Calu3 (cell line): ENCODE measurements at regions not wholly inside any gene's neighbourhood (a gene's known extent, or its start where the extent isn't known, plus 50 kb on each side); places are given as distances from the start of the nearest gene placed in this dataset.
"Not testable (repeated sequence)": the region's sequence is repeated elsewhere in the genome, so short reads cannot be mapped to it uniquely, and the experiment has no call there.

Source experiments
- BruUV-seq: library from RNA; stranded (reverse); fragments of 400-500 nt; replicated peaks from 2 replicates; lab custom pipeline; 2021; lab: Mats Ljungman, UMichigan
- CTCF ChIA-PET: fragments of 300-600 bp; sonication (Branson Sonifier 250); formaldehyde crosslinking; loops from one replicate; lab custom pipeline; 2022; ENCODE audit warnings: antibody characterized with exemption; lab: Charles Lee
- DNase-seq: peaks from one replicate; pipeline ENCODE4 v3.0.0; 2022
- H3K27ac Mint-ChIP-seq: one replicate; pipeline ENCODE4 v1.8.0; 2022; ENCODE audit warnings: mixed read lengths; ENCODE audit not compliant: unreplicated experiment
- H3K27me3 Mint-ChIP-seq: one replicate; pipeline ENCODE4 v1.8.0; 2022; ENCODE audit warnings: mixed read lengths; ENCODE audit not compliant: unreplicated experiment
- H3K36me3 Mint-ChIP-seq: one replicate; pipeline ENCODE4 v1.8.0; 2022; ENCODE audit warnings: mild to moderate bottlenecking, moderate library complexity, mixed read lengths; ENCODE audit not compliant: insufficient read depth, unreplicated experiment
- H3K4me1 Mint-ChIP-seq: one replicate; pipeline ENCODE4 v1.8.0; 2022; ENCODE audit warnings: mild to moderate bottlenecking, low read depth, mixed read lengths; ENCODE audit not compliant: unreplicated experiment
- H3K4me3 Mint-ChIP-seq: one replicate; pipeline ENCODE4 v1.8.0; 2022; ENCODE audit warnings: mild to moderate bottlenecking, low read depth, moderate library complexity, mixed read lengths; ENCODE audit not compliant: unreplicated experiment
- H3K9me3 Mint-ChIP-seq: one replicate; pipeline ENCODE4 v1.8.0; 2022; ENCODE audit warnings: low read depth, mixed read lengths; ENCODE audit not compliant: unreplicated experiment
- CTCF ChIP-seq: fragments of 200-600 bp; IDR thresholded peaks from one replicate; pipeline ENCODE4 v1.8.0; 2022; ENCODE audit warnings: antibody characterized with exemption; ENCODE audit not compliant: unreplicated experiment
- intact Hi-C: fragments of 100-400 bp; cut with micrococcal nuclease; formaldehyde crosslinking; loops from one replicate; pipeline ENCODE4 v1.10.0; 2022; ENCODE audit not compliant: unreplicated experiment

- Mint-ChIP-seq H3K36me3 (no peaks in the 10 kb centered on the region), H3K4me1 (no peaks in the 10 kb centered on the region), H3K27me3 (no peaks in the 10 kb centered on the region), H3K9me3 (peaks cover 26% of the 10 kb centered on the region), H3K4me3 (no peak overlapping the region), H3K27ac (no peak overlapping the region)
- no peak for DNase-seq
- CTCF ChIA-PET: no interaction called here
- BruUV-seq: no TSS peak
- intact Hi-C loops: no loop called here
- TF ChIP-seq CTCF: no peak
These were observed 125.6 kb upstream of the MYT1L start for GRCh38 chr2:2456721-2457120.

GRCh38 chr2:2455151-2455550 lies 124.1 kb upstream of the MYT1L start:
- no peak overlapping the region for H3K4me3 Mint-ChIP-seq
- BruUV-seq: no TSS peak
- CTCF ChIA-PET: no interaction called here
- DNase-seq: no peak
- H3K27ac Mint-ChIP-seq: no peak overlapping the region
- no peaks in the 10 kb centered on the region for H3K4me1 Mint-ChIP-seq
- intact Hi-C loops: no loop called here
- TF ChIP-seq CTCF: no peak
- H3K9me3 Mint-ChIP-seq: peaks cover 19% of the 10 kb centered on the region
- no peaks in the 10 kb centered on the region for H3K27me3 Mint-ChIP-seq
- no peaks in the 10 kb centered on the region for H3K36me3 Mint-ChIP-seq

GRCh38 chr2:2452961-2453360 lies 121.9 kb upstream of the MYT1L start:
- Mint-ChIP-seq H3K9me3 (peaks cover 20% of the 10 kb centered on the region), H3K4me1 (no peaks in the 10 kb centered on the region), H3K27ac (no peak overlapping the region), H3K36me3 (no peaks in the 10 kb centered on the region), H3K4me3 (no peak overlapping the region), H3K27me3 (no peaks in the 10 kb centered on the region)
- intact Hi-C loops: no loop called here
- CTCF ChIA-PET: no interaction called here
- DNase-seq: no peak
- no TSS peak for BruUV-seq
- no peak for TF ChIP-seq CTCF

- peaks cover 25% of the 10 kb centered on the region for H3K9me3 Mint-ChIP-seq
- BruUV-seq, intact Hi-C loops, DNase-seq, CTCF ChIA-PET, H3K36me3 Mint-ChIP-seq, H3K27me3 Mint-ChIP-seq, H3K27ac Mint-ChIP-seq, H3K4me1 Mint-ChIP-seq, H3K4me3 Mint-ChIP-seq: not testable (repeated sequence)
These were observed 120.2 kb upstream of the MYT1L start for GRCh38 chr2:2451275-2451674.

- Mint-ChIP-seq H3K9me3 (peaks cover 23% of the 10 kb centered on the region), H3K36me3 (no peaks in the 10 kb centered on the region), H3K27me3 (no peaks in the 10 kb centered on the region), H3K27ac (no peak overlapping the region), H3K4me1 (no peaks in the 10 kb centered on the region), H3K4me3 (no peak overlapping the region)
- TF ChIP-seq CTCF: no peak
- intact Hi-C loops: no loop called here
- no peak for DNase-seq
- CTCF ChIA-PET: no interaction called here
- BruUV-seq: no TSS peak
These were observed 117.1 kb upstream of the MYT1L start for GRCh38 chr2:2448178-2448577.
